HL-60 (cell line): ENCODE measurements at regions not wholly inside any gene's neighbourhood (a gene's known extent, or its start where the extent isn't known, plus 50 kb on each side); places are given as distances from the start of the nearest gene placed in this dataset.
"Not testable (repeated sequence)": the region's sequence is repeated elsewhere in the genome, so short reads cannot be mapped to it uniquely, and the experiment has no call there.

Experiments used
- DNase-seq, 2 experiments: peaks; one replicate each; pipeline ENCODE4 v3.0.0-alpha.2; 2010 to 2020; ENCODE audit warnings: low read depth in 1 of 2, low spot score in 1 of 2
- H3K27ac ChIP-seq: fragments of 250-450 bp; sonication (Bioruptor Pico); replicated peaks from 2 replicates; pipeline ENCODE4 v1.5.1; 2020; ENCODE audit warnings: mild to moderate bottlenecking, moderate library complexity
- H3K27me3 ChIP-seq: fragments of 250-450 bp; sonication (Bioruptor Pico); 2 replicates; pipeline ENCODE4 v1.5.1; 2021; ENCODE audit warnings: mild to moderate bottlenecking, moderate library complexity; ENCODE audit not compliant: insufficient read depth, poor library complexity, severe bottlenecking
- H3K4me3 ChIP-seq: replicated peaks from 2 replicates; pipeline ENCODE4 v1.5.1; 2011; ENCODE audit warnings: mild to moderate bottlenecking, control low read depth, low read length; ENCODE audit not compliant: insufficient read depth
- CTCF ChIP-seq: IDR thresholded peaks from one replicate; pipeline ENCODE4 v1.5.1; 2011; ENCODE audit warnings: low read length, control low read depth, inconsistent platforms; ENCODE audit not compliant: insufficient read depth
- GABPA ChIP-seq: IDR thresholded peaks from 2 replicates; pipeline ENCODE4 v1.6.1; 2012; ENCODE audit warnings: low read depth
- POLR2AphosphoS5 ChIP-seq: IDR thresholded peaks from 2 replicates; pipeline ENCODE4 v1.6.1; 2012; ENCODE audit warnings: low read depth
- REST ChIP-seq: IDR thresholded peaks from 2 replicates; pipeline ENCODE4 v1.6.1; 2012; ENCODE audit warnings: low read depth; ENCODE audit not compliant: insufficient replicate concordance
- SPI1 ChIP-seq: IDR thresholded peaks from 2 replicates; pipeline ENCODE4 v1.6.1; 2012; ENCODE audit warnings: low read depth, mild to moderate bottlenecking, borderline replicate concordance

GRCh38 chr5:40435706-40436105 lies 244.0 kb upstream of the PTGER4 start:
- not testable (repeated sequence) for H3K4me3 ChIP-seq, DNase-seq, H3K27me3 ChIP-seq, H3K27ac ChIP-seq

- Histone ChIP-seq H3K27ac (no peak overlapping the region), H3K4me3 (no peak overlapping the region), H3K27me3 (no peaks in the 10 kb centered on the region)
- TF ChIP-seq CTCF = no peak
- TF ChIP-seq POLR2AphosphoS5 = no peak
- TF ChIP-seq REST = no peak
- TF ChIP-seq SPI1 = no peak
- no peak for TF ChIP-seq GABPA
- no peak for DNase-seq
Observed at GRCh38 chr5:40432836-40433235, 246.9 kb upstream of the PTGER4 start.

GRCh38 chr5:40431734-40432133 lies 248.0 kb upstream of the PTGER4 start:
- TF ChIP-seq POLR2AphosphoS5 = no peak
- TF ChIP-seq REST = no peak
- no peak for TF ChIP-seq SPI1
- no peak for TF ChIP-seq GABPA
- TF ChIP-seq CTCF = no peak
- no peaks in the 10 kb centered on the region for H3K27me3 ChIP-seq
- no peak overlapping the region for H3K27ac ChIP-seq
- no peak overlapping the region for H3K4me3 ChIP-seq
- DNase-seq = no peak

- H3K27ac ChIP-seq = no peak overlapping the region
- TF ChIP-seq POLR2AphosphoS5 (no peak), CTCF (no peak), GABPA (no peak), REST (no peak), SPI1 (no peak)
- no peak for DNase-seq
- no peak overlapping the region for H3K4me3 ChIP-seq
- no peaks in the 10 kb centered on the region for H3K27me3 ChIP-seq
Observed at GRCh38 chr5:40430101-40430710, 249.5 kb upstream of the PTGER4 start.
